Renal cortex interstitium (tissue), 11 donors: ENCODE measurements at regions not wholly inside any gene's neighbourhood (a gene's known extent, or its start where the extent isn't known, plus 50 kb on each side); places are given as distances from the start of the nearest gene placed in this dataset.

Experiments used
- DNase-seq, 11 donors: peaks; one replicate each; pipeline ENCODE4 v3.0.0-alpha.2; 2013; ENCODE audit warnings: low read depth in 9 of 11, low spot score in 4 of 11; ENCODE audit errors: extremely low read depth in 1 of 11

GRCh38 chr9:109934857-109935215 is 154.8 kb downstream of the PALM2AKAP2 start:
- no peak for DNase-seq

GRCh38 chr9:109935406-109936087 is 155.5 kb downstream of the PALM2AKAP2 start:
- no peak for DNase-seq

DNA sequence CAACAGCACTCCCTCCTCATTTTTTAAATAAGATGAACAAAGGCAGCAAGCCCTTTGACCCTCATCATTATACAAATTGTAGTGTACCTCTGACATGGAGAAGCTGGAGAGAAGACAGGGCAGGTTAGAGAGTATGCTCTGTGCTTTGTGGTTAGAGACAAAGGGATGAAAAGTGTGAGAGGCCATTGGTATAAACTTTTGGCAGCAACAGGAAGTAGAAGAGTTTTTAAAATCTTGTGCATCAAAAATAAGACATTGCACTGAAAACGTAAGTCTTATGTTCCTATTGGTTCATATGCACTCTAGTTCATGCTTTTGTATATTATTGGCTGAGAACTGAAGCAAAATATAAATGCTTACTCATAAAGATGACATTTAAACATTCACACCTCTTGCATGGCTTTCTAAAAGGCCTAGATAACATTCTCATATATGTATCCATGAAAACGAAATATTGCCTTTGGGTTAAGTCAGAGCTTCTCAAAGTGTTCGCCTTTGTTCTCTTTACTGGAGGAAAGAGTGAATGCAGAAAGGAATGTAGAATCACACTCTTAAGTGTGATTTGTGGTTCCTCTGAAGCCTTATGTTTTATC is 158.0 kb downstream of the PALM2AKAP2 start:
- no peak for DNase-seq

DNA sequence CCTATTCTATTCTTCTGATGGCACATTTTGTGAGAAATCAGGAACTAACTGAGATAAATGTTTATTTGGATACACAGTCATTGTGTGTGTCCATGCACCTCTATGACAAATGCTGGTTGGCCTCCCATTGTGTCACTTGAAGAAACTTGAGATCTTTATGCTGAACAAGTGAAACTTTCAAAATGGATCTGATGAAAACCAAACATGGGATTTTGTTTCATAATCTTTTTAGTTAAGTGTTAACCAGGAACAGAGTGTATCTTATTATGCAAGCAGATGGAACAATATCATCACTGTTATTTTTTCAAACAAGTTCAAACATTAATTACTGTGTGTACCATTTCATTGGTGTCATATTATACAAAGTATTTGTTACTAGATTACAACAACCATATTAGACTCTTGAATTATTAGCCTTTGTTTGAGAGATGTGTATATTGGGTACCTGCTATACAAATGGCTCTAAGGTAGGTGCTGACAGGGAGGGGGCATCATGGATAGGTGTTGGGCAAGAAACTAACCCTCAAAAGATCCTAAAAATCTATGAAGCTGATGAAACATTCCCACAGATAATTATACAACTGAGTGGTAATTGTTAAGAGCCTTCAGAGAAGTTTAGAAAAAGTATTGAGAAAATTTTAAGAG is 159.8 kb downstream of the PALM2AKAP2 start:
- DNase-seq = no peak

GRCh38 chr9:109940561-109940960 is 160.6 kb downstream of the PALM2AKAP2 start:
- no peak for DNase-seq

DNA sequence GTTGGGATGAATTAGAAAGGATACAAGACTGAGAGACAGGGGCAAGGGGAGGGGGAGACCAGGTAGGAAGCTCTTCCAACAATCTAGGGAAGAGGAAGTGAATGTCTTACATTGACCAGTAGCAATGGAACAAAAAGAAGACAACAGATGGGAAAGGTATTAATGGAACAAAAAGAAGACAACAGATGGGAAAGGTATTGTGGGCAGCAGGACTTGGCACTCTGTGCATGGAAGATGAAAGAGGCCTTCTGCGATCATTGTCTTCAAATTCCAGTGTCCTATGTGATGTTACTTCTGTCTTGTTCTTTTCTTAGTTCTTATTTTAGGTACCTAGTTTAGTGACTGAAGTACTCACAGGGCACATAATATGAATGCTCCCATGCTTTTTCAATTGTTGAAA is 161.8 kb downstream of the PALM2AKAP2 start:
- DNase-seq = no peak

DNA sequence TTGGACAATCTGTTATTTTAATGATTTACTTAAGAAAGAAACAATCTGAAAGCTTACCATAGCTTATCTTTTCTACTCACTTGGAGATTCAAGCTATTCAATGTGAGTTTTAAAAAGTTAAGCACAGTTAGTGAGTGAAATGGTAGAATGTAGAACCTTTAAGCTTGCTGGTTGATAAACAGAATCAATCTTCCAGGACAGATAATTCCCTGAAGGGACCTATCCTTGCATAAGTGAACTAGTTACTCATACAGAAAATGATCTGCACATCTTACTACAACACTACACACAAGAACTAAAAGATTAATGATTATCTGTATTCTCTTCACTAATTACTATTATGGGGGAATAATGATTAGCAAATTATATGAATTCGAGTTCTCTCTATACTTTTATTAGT is 165.6 kb downstream of the PALM2AKAP2 start:
- DNase-seq = no peak

DNA sequence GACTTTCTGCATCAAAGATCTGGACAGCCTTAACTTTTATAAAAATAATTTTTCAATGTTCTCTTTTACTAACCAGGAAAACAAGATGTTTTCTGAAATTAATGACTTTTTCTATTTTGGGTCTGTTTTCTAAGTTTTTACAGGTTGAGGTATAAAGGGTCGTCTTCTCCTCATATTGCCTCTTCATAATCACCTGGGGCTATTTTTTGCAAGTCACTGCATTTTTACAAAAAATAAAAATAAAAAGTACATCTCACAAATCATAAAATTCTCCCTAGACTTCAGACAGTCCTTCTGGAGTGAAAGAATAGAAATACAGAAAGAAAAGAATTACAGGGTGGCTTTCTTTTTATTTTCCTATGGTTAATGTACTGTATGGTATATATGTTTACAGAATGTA is 168.5 kb downstream of the PALM2AKAP2 start:
- no peak for DNase-seq

- DNase-seq = no peak
Observed at GRCh38 chr9:109950710-109951443, 170.9 kb downstream of the PALM2AKAP2 start.

DNA sequence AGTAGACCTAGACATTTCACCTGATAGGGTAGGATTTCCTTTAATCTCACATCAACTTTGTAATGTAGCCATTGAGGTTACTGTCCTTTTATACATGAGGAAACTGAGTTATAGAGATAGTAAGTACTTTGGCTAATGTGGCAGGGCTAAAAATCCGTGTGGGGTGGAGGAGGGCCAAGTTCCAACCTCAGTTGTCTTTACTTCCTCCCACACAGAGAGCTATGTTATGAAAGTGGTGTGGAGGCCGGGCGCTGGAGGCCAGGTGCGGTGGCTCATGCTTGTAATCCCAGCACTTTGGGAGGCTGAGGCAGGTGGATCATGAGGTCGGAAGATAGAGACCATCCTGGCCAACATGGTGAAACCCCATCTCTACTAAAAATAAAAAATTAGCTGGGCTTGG is 173.3 kb downstream of the PALM2AKAP2 start:
- no peak for DNase-seq

DNA sequence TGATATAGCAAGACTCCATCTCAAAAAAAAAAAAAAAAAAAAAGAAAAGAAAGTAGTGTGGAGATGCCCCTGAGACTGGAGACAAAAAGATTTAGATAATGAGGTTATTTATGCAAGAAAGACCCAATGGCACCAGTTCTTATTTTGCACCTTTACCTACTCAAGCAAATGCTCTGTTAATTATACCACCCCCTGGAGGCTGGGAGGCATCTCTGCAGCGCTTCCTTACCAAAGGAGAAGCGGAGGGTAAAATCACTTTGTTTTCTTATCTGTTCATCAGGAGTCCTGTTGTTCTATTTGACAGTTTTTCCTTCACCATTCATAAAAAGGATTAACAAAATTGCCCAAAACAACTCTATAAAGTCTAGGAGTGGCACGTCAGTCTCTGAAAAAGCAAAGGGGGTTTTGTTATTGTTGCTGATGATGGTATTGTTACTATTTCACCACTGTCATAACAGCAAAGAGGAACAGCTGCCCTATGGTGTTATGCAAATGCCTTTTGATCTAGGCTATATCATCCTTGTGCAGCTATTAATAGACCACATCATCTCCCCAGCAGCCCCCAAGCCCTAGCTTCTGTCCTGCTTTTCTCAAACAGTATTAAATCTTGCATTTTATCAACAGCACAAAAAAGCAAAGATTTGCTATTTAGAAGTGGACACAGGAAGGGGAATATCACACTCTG is 174.0 kb downstream of the PALM2AKAP2 start:
- no peak for DNase-seq

DNA sequence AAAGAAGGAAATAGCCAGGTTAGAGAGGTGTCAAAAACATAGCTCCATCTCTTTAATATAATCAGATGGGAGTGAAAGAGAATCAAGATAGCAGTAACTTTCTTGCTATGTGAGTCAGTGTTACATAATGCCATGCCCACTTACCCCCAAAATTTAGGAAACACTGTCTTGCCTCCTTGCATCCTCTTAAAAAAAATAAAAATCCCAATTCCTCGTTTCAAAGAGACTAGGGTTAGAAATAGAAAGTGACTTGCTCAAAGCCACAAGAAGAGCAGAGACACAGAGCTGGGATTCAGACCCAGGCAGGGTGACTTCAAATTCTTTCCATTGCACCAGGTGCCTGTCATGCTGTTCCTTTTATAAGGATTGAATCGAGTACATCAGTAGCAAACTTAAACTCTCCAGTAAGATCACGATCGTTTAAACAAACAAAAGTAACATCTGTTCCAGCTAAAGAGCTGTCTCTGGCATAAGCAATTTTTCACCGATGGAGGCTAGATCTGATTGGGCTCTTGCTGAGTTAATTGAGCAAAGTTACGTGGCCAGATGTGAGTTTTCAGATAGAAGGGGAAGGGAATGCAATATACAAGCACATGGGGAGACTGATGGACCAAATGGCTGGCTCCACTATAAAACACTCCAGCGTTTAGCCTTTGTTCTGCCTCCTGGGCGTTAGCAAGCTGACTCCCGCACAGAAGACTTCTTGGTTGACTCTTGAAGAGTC is 176.9 kb downstream of the PALM2AKAP2 start:
- DNase-seq = peak in 8 of 11 donors; percentile 34 to 71 (median 58)

DNA sequence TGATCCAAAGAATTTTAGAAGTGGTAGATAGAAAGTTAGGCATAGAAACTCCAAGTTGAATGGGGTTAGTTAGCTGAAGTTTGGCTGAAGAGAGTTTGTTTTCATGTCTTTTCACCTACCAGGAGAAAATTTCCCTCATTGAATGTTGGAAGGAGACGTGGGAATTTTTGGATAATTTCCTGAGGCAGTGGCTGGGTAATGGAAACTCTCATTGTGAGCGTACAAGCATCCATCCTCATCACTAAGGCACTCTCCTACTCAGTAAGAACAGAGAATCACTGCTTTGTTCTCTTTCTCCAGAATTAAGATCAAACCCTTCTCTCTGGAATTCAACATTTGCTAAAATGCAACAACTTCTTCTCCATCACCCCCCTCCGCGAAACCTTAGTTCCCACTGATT is 179.7 kb downstream of the PALM2AKAP2 start:
- DNase-seq = no peak

DNA sequence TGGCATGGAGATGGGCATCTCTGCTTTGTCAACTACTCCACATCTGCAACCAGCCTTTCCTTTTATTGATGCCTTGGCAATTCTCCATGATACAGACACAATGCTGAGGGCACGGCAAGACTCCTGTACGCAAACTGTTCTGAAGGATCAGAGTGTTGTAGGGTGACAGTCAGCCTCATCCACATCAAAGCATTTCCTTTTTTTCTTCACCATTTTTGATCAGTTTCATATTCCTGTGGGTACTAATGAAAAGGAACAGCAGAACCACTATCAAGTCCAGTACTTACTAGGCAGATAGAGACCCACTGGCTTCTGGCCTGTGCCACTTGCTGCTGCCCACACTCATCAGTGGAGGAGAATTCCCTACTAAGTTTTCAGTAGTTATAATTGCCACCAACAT is 181.6 kb downstream of the PALM2AKAP2 start:
- no peak for DNase-seq

GRCh38 chr9:109962215-109962614 is 182.2 kb downstream of the PALM2AKAP2 start:
- DNase-seq = no peak

DNA sequence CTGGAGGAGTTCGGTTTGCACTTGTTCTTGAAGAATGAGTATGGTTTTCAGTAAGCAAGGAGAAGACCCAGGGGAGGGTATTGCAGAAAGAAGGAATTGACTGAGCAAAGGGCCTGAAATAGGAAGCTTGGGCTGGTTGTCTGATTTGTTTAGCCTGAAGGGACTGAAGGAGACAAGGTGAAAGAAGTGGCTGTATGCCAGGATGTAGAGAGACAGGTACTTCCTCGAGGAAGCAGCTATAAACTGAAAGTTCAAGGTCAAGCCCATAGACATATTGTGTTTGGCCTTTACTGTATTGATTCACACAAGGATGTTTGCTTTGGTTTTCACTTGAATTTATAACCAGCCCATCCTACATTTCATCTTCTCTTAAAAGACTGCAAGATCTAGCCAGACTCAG is 183.1 kb downstream of the PALM2AKAP2 start:
- no peak for DNase-seq

DNA sequence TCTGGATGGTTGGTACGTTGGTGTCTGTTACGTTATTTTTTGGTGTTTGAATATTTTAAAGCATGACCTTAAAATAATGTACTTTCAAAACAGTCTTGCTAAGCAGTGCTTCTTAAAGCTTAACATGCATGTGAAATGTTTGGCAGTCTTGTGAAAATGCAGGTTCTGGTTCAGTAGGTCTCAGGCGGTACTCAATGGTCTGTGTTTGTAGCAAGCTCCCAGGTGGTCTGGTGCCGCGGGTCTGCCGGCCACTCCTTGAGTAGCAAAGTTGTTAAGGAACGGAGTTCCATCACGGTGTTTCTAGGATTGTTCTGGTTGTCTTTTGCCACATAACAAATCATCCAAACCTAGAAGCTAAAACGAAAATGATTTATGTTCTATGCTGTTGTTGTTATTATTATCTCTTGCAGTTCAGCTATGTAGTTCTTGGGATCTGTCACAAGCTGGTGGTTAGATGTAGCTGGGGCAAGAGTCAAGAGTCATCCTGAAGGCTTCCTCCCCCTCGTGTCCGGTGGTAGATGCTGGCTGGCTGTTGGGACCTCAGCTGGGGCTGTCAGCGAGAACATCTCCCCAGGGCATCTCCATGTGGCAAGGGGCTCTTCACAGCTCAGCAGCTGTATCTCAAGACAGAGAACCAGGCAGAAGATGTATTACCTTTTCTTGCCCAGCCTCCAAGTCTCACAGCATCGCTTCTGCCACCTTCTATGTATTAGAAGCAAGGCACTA is 186.8 kb downstream of the PALM2AKAP2 start:
- DNase-seq = no peak
